ENCODE measurements at regions not wholly inside any gene's neighbourhood (a gene's known extent, or its start where the extent isn't known, plus 50 kb on each side); places are given as distances from the start of the nearest gene placed in this dataset.

- no peak overlapping the region for H3K27ac Mint-ChIP-seq
- Histone ChIP-seq H3K27ac (ENCODE audit: low read depth) (no peak overlapping the region), H3K4me2 (no peak overlapping the region), H2AFZ (no peak overlapping the region), H3K9me2 (ENCODE audit: insufficient read depth) (peaks cover 15% of the 10 kb centered on the region; the same call in 1 of the 2 replicates), H3K79me2 (replicated peaks; ENCODE audit: insufficient read depth) (no peaks in the 10 kb centered on the region), H3F3A (replicated peaks; ENCODE audit: low read depth) (no peaks in the 10 kb centered on the region), H4K20me1 (replicated peaks; ENCODE audit: insufficient read depth) (no peaks in the 10 kb centered on the region), H3K36me3 (ENCODE audit: insufficient read depth) (no peaks in the 10 kb centered on the region), H3K4me3 (no peak overlapping the region), H3K4me1 (ENCODE audit: insufficient read depth) (no peaks in the 10 kb centered on the region), H3K27me3 (ENCODE audit: insufficient read depth) (no peaks in the 10 kb centered on the region)
- H3K9me3 Mint-ChIP-seq: no peaks in the 10 kb centered on the region
- DNase-seq (ENCODE audit: low spot score) (no peak), ATAC-seq (no peak)
- H3K36me3 Mint-ChIP-seq (ENCODE audit: low read depth): no peaks in the 10 kb centered on the region
- no peak overlapping the region for H3K4me3 Mint-ChIP-seq
- H3K27me3 Mint-ChIP-seq (ENCODE audit: insufficient read depth, low read depth, poor library complexity): no peaks in the 10 kb centered on the region
- H3K4me1 Mint-ChIP-seq: peaks cover 2% of the 10 kb centered on the region; the same call in 1 of the 3 replicates
- TF ChIP-seq CTCF (conservative IDR thresholded peaks at IDR 0.05; ENCODE audit: low read depth in 2 of 2) (no peak), REST (IDR thresholded peaks at IDR 0.05; ENCODE audit: unreplicated experiment) (no peak), EZH2 (IDR thresholded peaks at IDR 0.05; ENCODE audit: low read depth, unreplicated experiment) (no peak), ETS1 (IDR thresholded peaks at IDR 0.05) (no peak), EZH2phosphoT487 (IDR thresholded peaks at IDR 0.05; ENCODE audit: unreplicated experiment) (no peak), STAT1 (IDR thresholded peaks at IDR 0.05; ENCODE audit: unreplicated experiment) (no peak), ZNF331 (CRISPR knock-in tag; IDR thresholded peaks at IDR 0.05; ENCODE audit: low read depth) (no peak), ZNF114 (CRISPR knock-in tag; IDR thresholded peaks at IDR 0.05) (no peak), NANOG (IDR thresholded peaks at IDR 0.05; ENCODE audit: borderline replicate concordance) (no peak), CREB1 (CRISPR knock-in tag; IDR thresholded peaks at IDR 0.05; ENCODE audit: low read depth) (no peak), JUNB (IDR thresholded peaks at IDR 0.05; ENCODE audit: unreplicated experiment) (no peak), ZNF462 (CRISPR knock-in tag; IDR thresholded peaks at IDR 0.05) (no peak), POLR2AphosphoS5 (IDR thresholded peaks at IDR 0.05; ENCODE audit: low read depth) (no peak)
These were observed 179.4 kb downstream of the SNX18 start for GRCh38 chr5:54696931-54697330.

Data from GM23338 (cell line).